ENCODE measurements at regions not wholly inside any gene's neighbourhood (a gene's known extent, or its start where the extent isn't known, plus 50 kb on each side); places are given as distances from the start of the nearest gene placed in this dataset.

GRCh38 chr13:40875583-40875982, 86.2 kb downstream of the SLC25A15 start:
- Mint-ChIP-seq H3K4me1 (ENCODE audit: low read depth, unreplicated experiment) (no peaks in the 10 kb centered on the region), H3K36me3 (ENCODE audit: low read depth, unreplicated experiment) (peaks cover 64% of the 10 kb centered on the region), H3K9me3 (ENCODE audit: unreplicated experiment) (peaks cover 35% of the 10 kb centered on the region), H3K27me3 (ENCODE audit: low read depth, unreplicated experiment) (no peaks in the 10 kb centered on the region), H3K27ac (ENCODE audit: unreplicated experiment) (no peak overlapping the region), H3K4me3 (ENCODE audit: unreplicated experiment) (no peak overlapping the region)
- Histone ChIP-seq H3K9ac (ENCODE audit: low read length) (no peak overlapping the region), H3K4me1 (ENCODE audit: insufficient read depth, low read length) (no peaks in the 10 kb centered on the region), H3K79me2 (ENCODE audit: insufficient read depth, low read length) (no peaks in the 10 kb centered on the region), H3K4me2 (ENCODE audit: low read length) (no peak overlapping the region), H3K4me3 (ENCODE audit: insufficient read depth, low read depth, low read length) (no peak overlapping the region), H4K20me1 (ENCODE audit: insufficient read depth, low read length) (no peaks in the 10 kb centered on the region), H2AFZ (ENCODE audit: low read depth, low read length) (no peak overlapping the region), H3K36me3 (ENCODE audit: insufficient read depth, low read length) (no peaks in the 10 kb centered on the region), H3K27ac (ENCODE audit: low read depth, low read length) (no peak overlapping the region), H3K27me3 (ENCODE audit: insufficient read depth, low read length) (no peaks in the 10 kb centered on the region), H3K9me3 (ENCODE audit: insufficient read depth, low read depth, low read length) (peaks cover 18% of the 10 kb centered on the region)
- FAIRE-seq (no peak), DNase-seq (ENCODE audit: low read depth) (no peak)
- TF ChIP-seq EZH2 (IDR thresholded peaks at IDR 0.05; ENCODE audit: insufficient read depth, low read length): no peak
- TF ChIP-seq, protein P1, sequence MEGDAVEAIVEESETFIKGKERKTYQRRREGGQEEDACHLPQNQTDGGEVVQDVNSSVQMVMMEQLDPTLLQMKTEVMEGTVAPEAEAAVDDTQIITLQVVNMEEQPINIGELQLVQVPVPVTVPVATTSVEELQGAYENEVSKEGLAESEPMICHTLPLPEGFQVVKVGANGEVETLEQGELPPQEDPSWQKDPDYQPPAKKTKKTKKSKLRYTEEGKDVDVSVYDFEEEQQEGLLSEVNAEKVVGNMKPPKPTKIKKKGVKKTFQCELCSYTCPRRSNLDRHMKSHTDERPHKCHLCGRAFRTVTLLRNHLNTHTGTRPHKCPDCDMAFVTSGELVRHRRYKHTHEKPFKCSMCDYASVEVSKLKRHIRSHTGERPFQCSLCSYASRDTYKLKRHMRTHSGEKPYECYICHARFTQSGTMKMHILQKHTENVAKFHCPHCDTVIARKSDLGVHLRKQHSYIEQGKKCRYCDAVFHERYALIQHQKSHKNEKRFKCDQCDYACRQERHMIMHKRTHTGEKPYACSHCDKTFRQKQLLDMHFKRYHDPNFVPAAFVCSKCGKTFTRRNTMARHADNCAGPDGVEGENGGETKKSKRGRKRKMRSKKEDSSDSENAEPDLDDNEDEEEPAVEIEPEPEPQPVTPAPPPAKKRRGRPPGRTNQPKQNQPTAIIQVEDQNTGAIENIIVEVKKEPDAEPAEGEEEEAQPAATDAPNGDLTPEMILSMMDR (IDR thresholded peaks at IDR 0.05; ENCODE audit: insufficient read depth, low read depth, low read length): no peak

- H3K27me3 ChIP-seq (ENCODE audit: insufficient read depth, low read length): no peaks in the 10 kb centered on the region
- H2AFZ ChIP-seq (ENCODE audit: low read depth, low read length): no peak overlapping the region
- peaks cover 2% of the 10 kb centered on the region for H3K4me1 Mint-ChIP-seq (ENCODE audit: low read depth, unreplicated experiment)
- H3K36me3 Mint-ChIP-seq (ENCODE audit: low read depth, unreplicated experiment): peaks cover 64% of the 10 kb centered on the region
- no peak overlapping the region for H3K4me3 ChIP-seq (ENCODE audit: insufficient read depth, low read depth, low read length)
- H4K20me1 ChIP-seq (ENCODE audit: insufficient read depth, low read length): no peaks in the 10 kb centered on the region
- no peak overlapping the region for H3K27ac Mint-ChIP-seq (ENCODE audit: unreplicated experiment)
- DNase-seq (ENCODE audit: low read depth): no peak
- no peak overlapping the region for H3K4me3 Mint-ChIP-seq (ENCODE audit: unreplicated experiment)
- peaks cover 18% of the 10 kb centered on the region for H3K9me3 ChIP-seq (ENCODE audit: insufficient read depth, low read depth, low read length)
- no peaks in the 10 kb centered on the region for H3K27me3 Mint-ChIP-seq (ENCODE audit: low read depth, unreplicated experiment)
- H3K4me1 ChIP-seq (ENCODE audit: insufficient read depth, low read length): no peaks in the 10 kb centered on the region
- no peak overlapping the region for H3K9ac ChIP-seq (ENCODE audit: low read length)
- no peaks in the 10 kb centered on the region for H3K36me3 ChIP-seq (ENCODE audit: insufficient read depth, low read length)
- no peak for TF ChIP-seq EZH2 (IDR thresholded peaks at IDR 0.05; ENCODE audit: insufficient read depth, low read length)
- TF ChIP-seq, protein P1 (IDR thresholded peaks at IDR 0.05; ENCODE audit: insufficient read depth, low read depth, low read length): no peak
- no peaks in the 10 kb centered on the region for H3K79me2 ChIP-seq (ENCODE audit: insufficient read depth, low read length)
- peaks cover 33% of the 10 kb centered on the region for H3K9me3 Mint-ChIP-seq (ENCODE audit: unreplicated experiment)
- FAIRE-seq: no peak
- H3K27ac ChIP-seq (ENCODE audit: low read depth, low read length): no peak overlapping the region
- no peak overlapping the region for H3K4me2 ChIP-seq (ENCODE audit: low read length)
These were observed 86.8 kb downstream of the SLC25A15 start for GRCh38 chr13:40876020-40876738.

DNA sequence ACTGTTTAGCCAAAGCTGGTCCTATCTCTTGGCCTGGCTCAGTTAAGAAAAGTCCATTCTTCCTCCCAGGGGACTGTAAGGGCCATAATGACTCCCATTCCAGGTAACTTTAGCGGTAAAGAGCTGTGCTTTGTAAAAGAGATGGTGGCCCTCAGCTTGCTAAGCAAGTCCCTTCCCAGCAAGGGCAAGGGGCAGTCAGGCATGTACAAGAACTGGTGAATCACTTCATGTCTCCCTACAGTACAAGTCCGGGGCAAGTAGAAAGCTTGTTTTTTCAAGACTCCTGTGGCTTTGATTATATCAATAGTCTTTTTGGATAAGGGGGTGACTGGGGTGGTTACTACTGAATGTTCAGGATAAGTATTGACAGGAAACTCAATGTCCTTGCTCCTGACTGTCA, 88.9 kb downstream of the SLC25A15 start:
- no peak for FAIRE-seq
- H3K36me3 Mint-ChIP-seq (ENCODE audit: low read depth, unreplicated experiment): peaks cover 46% of the 10 kb centered on the region

More for the DNA sequence above, 88.9 kb downstream of the SLC25A15 start:
- no peak overlapping the region for H3K27ac ChIP-seq (ENCODE audit: low read depth, low read length)
- H4K20me1 ChIP-seq (ENCODE audit: insufficient read depth, low read length): no peaks in the 10 kb centered on the region
- no peak overlapping the region for H3K4me3 Mint-ChIP-seq (ENCODE audit: unreplicated experiment)
- no peak overlapping the region for H3K27ac Mint-ChIP-seq (ENCODE audit: unreplicated experiment)
- H3K27me3 ChIP-seq (ENCODE audit: insufficient read depth, low read length): no peaks in the 10 kb centered on the region
- H3K4me2 ChIP-seq (ENCODE audit: low read length): no peak overlapping the region
- TF ChIP-seq, protein P1 (IDR thresholded peaks at IDR 0.05; ENCODE audit: insufficient read depth, low read depth, low read length): no peak
- no peak for TF ChIP-seq EZH2 (IDR thresholded peaks at IDR 0.05; ENCODE audit: insufficient read depth, low read length)
- no peak overlapping the region for H2AFZ ChIP-seq (ENCODE audit: low read depth, low read length)
- H3K4me3 ChIP-seq (ENCODE audit: insufficient read depth, low read depth, low read length): no peak overlapping the region
- no peaks in the 10 kb centered on the region for H3K79me2 ChIP-seq (ENCODE audit: insufficient read depth, low read length)
- H3K27me3 Mint-ChIP-seq (ENCODE audit: low read depth, unreplicated experiment): no peaks in the 10 kb centered on the region
- peaks cover 18% of the 10 kb centered on the region for H3K9me3 ChIP-seq (ENCODE audit: insufficient read depth, low read depth, low read length)
- no peaks in the 10 kb centered on the region for H3K36me3 ChIP-seq (ENCODE audit: insufficient read depth, low read length)
- no peaks in the 10 kb centered on the region for H3K4me1 ChIP-seq (ENCODE audit: insufficient read depth, low read length)
- no peak overlapping the region for H3K9ac ChIP-seq (ENCODE audit: low read length)
- H3K9me3 Mint-ChIP-seq (ENCODE audit: unreplicated experiment): peaks cover 26% of the 10 kb centered on the region
- peak; percentile 19 for DNase-seq (ENCODE audit: low read depth)
- H3K4me1 Mint-ChIP-seq (ENCODE audit: low read depth, unreplicated experiment): peaks cover 2% of the 10 kb centered on the region
